GM11168 (cell line): ENCODE measurements at regions not wholly inside any gene's neighbourhood (a gene's known extent, or its start where the extent isn't known, plus 50 kb on each side); places are given as distances from the start of the nearest gene placed in this dataset.
"Not testable (repeated sequence)": the region's sequence is repeated elsewhere in the genome, so short reads cannot be mapped to it uniquely, and the experiment has no call there.

ENCODE experiments used
- in situ Hi-C: fragments of 300-500 bp; cut with MboI; formaldehyde crosslinking; loops from one replicate; pipeline ENCODE4 v1.12.0; 2022; ENCODE audit warnings: low sequenced_read_pairs; ENCODE audit not compliant: unreplicated experiment

- in situ Hi-C loops = no loop called here
Observed at GRCh38 chr10:8331387-8331786, 276.9 kb downstream of the GATA3 start.

DNA sequence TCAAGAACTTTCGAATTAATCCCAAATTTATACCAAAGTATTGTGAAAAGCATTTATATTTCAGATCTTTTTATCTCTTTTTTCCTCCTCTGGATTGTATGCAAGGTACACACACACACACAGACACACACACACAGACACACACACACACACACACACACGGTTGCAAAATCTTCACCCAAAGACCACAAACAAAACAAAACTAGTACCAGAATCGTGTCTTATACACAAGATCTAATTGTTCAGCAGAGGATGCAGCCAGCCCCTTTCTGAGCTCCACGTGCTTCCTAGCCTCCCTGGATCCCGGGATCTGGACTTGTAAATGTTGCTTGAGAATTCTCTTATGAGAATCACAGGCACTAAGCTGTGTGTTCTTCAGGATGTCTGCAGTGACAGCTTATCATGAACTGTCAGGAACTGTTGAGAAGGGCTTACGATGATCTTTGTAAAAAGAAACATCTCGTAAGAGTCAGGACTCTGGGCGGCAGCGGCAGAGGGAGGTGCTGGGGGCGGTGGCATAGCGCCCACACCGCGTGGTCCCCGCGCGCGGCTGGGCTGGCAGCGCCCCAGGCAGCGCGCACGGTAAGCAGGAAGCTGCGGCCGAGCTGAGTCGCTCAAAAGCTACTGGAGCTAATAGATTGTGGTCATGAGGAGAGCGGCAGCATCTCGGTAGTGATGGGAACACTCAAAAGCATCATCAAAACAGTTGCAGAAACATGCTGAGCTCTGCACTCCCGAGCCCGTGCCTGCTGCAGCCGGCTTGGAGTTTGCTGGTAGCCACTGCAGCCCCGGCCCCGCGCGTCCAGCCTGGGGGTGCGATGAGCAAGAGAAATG lies 277.6 kb downstream of the GATA3 start:
- in situ Hi-C loops = no loop called here

- in situ Hi-C loops = no loop called here
Observed at GRCh38 chr10:8332730-8333111, 278.2 kb downstream of the GATA3 start.

DNA sequence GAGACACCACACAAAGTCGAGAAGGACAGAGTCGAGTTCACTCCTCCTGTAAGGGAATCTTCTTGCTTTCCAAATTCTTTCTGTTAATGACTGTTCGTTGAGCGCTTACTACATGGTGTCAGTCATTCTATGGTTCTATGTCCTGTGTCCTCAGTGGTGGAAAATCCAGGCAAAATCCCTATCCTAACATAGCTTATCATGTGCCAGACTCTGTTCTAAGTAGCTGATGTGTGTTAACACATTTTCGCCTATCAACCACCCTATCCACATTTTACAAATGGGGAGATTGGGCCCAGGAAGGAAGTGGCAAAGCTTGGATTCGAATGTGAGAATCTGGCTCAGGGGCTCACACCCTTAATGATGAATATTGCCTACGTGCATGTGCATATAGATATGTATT lies 280.1 kb downstream of the GATA3 start:
- in situ Hi-C loops = no loop called here

DNA sequence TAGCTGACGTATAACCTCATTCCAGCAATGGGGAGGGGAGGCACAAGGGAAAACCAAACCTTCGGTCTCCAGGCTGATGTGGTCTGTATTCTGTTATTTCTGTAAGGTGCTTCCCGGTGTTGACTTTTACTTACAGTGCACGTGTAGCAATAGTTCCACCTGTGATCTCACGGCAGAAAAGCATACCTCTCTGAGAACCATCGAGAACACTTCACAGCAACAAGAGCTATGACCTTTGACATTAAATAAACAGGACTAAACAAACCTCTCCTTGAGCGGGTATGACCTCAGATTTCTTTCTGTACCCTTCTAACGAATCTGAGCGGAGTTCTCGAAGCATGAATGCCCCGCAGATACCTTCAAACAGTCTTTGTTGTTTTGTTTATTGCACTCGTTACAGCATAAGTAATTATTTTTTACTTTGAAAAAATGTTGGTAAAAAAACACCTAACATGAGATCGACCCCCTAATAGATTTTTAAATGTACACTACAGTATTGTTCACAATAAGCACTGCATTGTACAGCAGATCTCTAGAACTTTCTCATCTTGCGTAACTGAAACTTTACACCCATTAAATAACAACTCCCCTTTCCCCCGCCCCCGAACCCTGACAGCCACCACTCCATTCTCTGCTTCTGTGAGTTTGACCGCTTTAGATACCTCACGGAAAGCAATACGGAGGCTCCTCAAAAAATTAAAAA lies 282.3 kb downstream of the GATA3 start:
- in situ Hi-C loops = no loop called here

GRCh38 chr10:8337332-8337651 lies 282.8 kb downstream of the GATA3 start:
- in situ Hi-C loops = no loop called here

GRCh38 chr10:8338177-8338766 lies 283.8 kb downstream of the GATA3 start:
- in situ Hi-C loops = no loop called here

- in situ Hi-C loops = no loop called here
Observed at GRCh38 chr10:8344756-8345155, 290.3 kb downstream of the GATA3 start.

DNA sequence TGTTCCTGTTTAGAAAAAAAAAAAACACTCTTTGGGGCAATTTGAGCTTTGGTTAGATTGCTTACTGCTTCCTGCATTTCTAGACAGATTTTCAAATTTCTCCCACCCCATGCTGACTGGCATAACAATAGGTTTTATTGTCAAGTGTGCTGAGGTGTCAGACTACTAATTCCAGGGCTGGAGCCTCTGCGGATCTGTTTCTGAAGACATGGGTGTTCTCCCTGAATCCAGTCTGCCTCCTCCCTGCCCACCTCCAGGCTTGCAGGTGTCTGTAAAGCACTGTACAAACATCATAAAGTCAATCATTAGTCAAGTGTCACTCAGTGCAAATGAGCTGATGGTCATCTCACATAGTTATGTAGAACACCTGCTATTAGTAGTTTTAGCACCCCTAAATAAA lies 292.4 kb downstream of the GATA3 start:
- in situ Hi-C loops = no loop called here

GRCh38 chr10:8347614-8348013 lies 293.1 kb downstream of the GATA3 start:
- in situ Hi-C loops = not testable (repeated sequence)

- in situ Hi-C loops = no loop called here
Observed at GRCh38 chr10:8349610-8350249, 295.2 kb downstream of the GATA3 start.

DNA sequence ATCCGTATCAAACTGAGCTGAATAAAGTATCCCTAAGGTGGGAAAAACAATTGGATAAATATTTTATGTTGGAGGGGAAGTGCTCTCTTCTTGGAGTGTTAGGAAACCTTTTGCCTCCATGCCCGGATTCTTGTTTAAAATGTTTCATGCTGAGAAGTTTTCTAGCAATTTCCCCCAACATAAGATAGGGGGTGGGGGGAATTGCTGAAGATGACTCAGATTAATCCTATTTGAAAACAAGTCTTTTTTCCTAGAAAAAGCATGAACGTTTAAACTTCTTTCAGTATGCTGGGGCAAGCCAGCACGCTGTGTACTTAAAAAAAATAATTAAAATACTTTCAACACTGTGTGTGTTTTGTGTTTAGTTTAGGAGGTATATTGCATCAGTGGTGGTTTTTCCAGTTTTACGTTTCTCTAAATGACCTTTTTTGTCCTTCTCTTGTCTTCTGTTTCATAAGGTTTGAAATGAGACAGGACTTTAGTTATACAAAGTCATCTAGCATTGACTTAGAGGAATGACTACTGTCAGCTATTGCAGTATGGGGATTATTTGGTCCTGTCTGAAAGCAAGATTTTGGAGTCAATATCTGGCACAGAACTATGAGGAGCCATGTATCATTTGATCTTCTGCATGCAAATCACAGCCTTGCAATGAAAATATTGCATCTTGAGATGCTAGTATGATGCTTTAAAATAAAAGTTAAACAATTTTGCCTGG lies 295.9 kb downstream of the GATA3 start:
- in situ Hi-C loops = no loop called here

DNA sequence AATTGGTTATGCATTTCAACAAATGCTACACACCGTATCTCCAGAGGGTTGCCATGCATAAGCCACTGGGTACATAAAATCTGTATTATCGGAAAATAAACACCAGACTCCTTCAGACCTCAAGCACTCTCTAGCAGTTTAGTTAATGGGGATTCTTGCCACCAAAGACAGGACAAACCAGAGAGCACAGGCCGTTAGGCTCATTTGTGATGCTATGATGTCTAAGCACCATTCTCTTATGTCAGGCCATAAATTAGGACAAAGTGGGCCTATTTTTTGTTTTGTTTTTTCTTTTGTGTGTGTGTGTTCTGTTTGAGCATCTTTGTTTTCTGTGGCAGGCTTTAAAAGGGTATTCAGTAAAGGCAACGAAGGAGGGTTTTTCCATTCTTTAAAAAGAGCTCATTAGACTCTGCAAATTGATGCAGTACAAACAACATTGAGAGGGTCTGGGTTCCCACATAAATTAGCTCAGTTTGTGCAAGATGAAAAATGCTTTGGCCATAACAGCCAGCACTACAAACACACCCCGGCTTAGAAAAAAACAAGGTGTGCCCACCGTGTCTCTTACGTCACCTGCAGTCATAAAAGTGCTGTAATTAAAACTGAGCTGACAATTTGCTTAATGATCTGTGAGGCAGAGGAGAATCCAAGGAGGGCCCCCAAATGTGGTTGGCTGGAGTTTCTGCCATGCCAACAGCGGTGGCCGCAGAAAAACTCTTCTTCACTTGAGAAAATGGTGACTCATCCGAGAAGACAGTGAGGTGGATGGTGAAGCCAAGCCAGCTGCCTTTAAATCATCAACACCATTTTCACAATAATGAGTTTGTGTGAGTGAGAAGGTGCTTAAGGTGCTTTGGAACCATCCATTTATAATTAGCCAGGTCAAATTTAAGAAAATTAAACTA lies 297.9 kb downstream of the GATA3 start:
- in situ Hi-C loops = no loop called here

- in situ Hi-C loops = no loop called here
Observed at GRCh38 chr10:8356283-8356682, 301.8 kb downstream of the GATA3 start.

DNA sequence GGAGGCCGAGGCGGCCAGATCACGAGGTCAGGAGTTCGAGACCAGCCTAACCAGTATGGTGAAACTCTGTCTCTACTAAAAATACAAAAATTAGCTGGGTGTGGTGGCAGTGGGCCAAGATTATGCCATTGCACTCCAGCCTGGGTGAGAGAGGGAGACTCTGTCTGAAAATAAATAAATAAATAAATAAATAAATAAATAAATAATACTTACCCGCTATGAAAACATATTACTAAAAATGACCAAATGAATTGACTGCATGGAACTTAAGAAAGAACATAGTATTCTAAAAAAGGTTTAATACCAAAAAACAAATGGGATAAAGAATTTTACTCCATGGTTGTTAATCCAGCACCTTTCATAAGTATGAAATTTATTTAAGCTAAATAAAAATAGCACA lies 305.0 kb downstream of the GATA3 start:
- in situ Hi-C loops = no loop called here

- in situ Hi-C loops = no loop called here
Observed at GRCh38 chr10:8360365-8360764, 305.9 kb downstream of the GATA3 start.

- in situ Hi-C loops = no loop called here
Observed at GRCh38 chr10:8360814-8361509, 306.5 kb downstream of the GATA3 start.

DNA sequence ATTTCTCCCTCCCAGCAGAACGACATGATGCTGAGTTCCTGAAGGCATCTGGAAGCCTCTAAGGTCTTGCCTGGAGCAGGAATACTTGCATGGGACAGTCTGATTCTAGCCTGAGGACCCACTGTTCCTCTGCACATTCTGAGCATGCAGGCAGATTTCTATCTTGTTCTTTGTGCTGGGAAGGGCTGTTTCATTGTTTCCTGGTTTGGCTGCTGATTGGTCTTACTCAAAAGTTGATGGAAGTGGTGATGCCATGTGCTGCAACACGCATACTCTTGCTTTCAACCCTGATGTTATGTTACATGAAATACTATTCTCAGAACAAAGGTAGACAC lies 307.0 kb downstream of the GATA3 start:
- in situ Hi-C loops = no loop called here
